ENCODE measurements at regions not wholly inside any gene's neighbourhood (a gene's known extent, or its start where the extent isn't known, plus 50 kb on each side); places are given as distances from the start of the nearest gene placed in this dataset.

DNA sequence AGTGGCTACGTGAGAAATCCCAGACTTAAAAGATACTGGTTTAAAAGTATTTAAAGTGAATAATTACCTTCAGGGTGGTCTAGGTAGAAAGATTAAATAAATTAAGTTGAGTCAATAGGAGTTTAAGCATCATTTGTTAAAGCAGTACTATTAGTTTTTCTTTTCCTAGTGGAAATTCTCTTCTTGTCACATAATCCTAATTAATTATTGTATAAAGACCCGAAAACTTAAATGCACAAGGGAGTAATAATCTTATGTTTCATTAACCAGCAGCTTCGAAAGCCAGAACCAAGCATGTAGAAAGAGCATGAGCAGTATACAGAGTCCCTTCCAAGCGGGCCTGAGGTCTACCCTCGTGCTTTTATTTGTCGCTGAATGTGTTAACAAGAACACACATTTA lies 90.2 kb upstream of the SKOR2 start:
- no peak overlapping the region for H2AFZ ChIP-seq (ENCODE audit: low read length)
- no peaks in the 10 kb centered on the region for H4K20me1 ChIP-seq (ENCODE audit: insufficient read depth, low read length)
- DNase-seq (ENCODE audit: low spot score): no peak
- no peak overlapping the region for H3K4me3 ChIP-seq (replicated peaks in 1 of 3; ENCODE audit: insufficient read depth in 1 of 3, low read depth in 2 of 3, low read length in 3 of 3)
- no peaks in the 10 kb centered on the region for H3K36me3 ChIP-seq (replicated peaks in 1 of 2; ENCODE audit: control insufficient read depth in 1 of 2, insufficient read depth in 2 of 2, low read length in 2 of 2)
- no peaks in the 10 kb centered on the region for H3K9me3 ChIP-seq (ENCODE audit: low read length)
- intact Hi-C loops (cut with micrococcal nuclease; ENCODE audit: unreplicated experiment): no loop called here
- H3K4me2 ChIP-seq (ENCODE audit: low read depth, low read length): no peak overlapping the region
- no peaks in the 10 kb centered on the region for H3K4me1 ChIP-seq (ENCODE audit: insufficient read depth, low read length)
- 8% methylated on average over 6 of the region's 6 CpGs for WGBS (ENCODE audit: low lambda C conversion rate)
- POLR2A ChIA-PET: no interaction called here
- no peak for ATAC-seq
- TF ChIP-seq IKZF1 (IDR thresholded peaks at IDR 0.05) (no peak), EEA1 (CRISPR knock-in tag; IDR thresholded peaks at IDR 0.05; ENCODE audit: borderline replicate concordance) (no peak), ZNF253 (CRISPR knock-in tag; IDR thresholded peaks at IDR 0.05; ENCODE audit: borderline replicate concordance) (no peak), ZNF550 (CRISPR knock-in tag; IDR thresholded peaks at IDR 0.05; ENCODE audit: borderline replicate concordance) (no peak), SNAPC4 (CRISPR knock-in tag; IDR thresholded peaks at IDR 0.05) (no peak), SRSF9 (IDR thresholded peaks at IDR 0.05; ENCODE audit: borderline replicate concordance, insufficient read depth, low read depth, low read length, poor library complexity, severe bottlenecking) (no peak), ZNF850 (CRISPR knock-in tag; conservative IDR thresholded peaks at IDR 0.05) (no peak), NCOA2 (CRISPR knock-in tag; IDR thresholded peaks at IDR 0.05) (no peak), ZNF138 (CRISPR knock-in tag; IDR thresholded peaks at IDR 0.05; ENCODE audit: low read depth) (no peak), MATR3 (CRISPR knock-in tag; IDR thresholded peaks at IDR 0.05) (no peak), TEAD2 (CRISPR knock-in tag; IDR thresholded peaks at IDR 0.05) (no peak), HNRNPH1 (optimal IDR thresholded peaks at IDR 0.05; ENCODE audit: low read depth, low read length) (no peak), BCL3 (CRISPR knock-in tag; IDR thresholded peaks at IDR 0.05) (no peak)
- TF ChIP-seq, protein P1, sequence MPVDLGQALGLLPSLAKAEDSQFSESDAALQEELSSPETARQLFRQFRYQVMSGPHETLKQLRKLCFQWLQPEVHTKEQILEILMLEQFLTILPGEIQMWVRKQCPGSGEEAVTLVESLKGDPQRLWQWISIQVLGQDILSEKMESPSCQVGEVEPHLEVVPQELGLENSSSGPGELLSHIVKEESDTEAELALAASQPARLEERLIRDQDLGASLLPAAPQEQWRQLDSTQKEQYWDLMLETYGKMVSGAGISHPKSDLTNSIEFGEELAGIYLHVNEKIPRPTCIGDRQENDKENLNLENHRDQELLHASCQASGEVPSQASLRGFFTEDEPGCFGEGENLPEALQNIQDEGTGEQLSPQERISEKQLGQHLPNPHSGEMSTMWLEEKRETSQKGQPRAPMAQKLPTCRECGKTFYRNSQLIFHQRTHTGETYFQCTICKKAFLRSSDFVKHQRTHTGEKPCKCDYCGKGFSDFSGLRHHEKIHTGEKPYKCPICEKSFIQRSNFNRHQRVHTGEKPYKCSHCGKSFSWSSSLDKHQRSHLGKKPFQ (CRISPR knock-in tag; IDR thresholded peaks at IDR 0.05; ENCODE audit: insufficient replicate concordance): no peak
- BruUV-seq (replicated peaks): no TSS peak
- no peaks in the 10 kb centered on the region for H3K27me3 ChIP-seq (ENCODE audit: control insufficient read depth in 1 of 2, insufficient read depth in 2 of 2, low read length in 2 of 2)
- H3K27ac ChIP-seq (ENCODE audit: extremely low read length, insufficient read depth, low read length): no peak overlapping the region
- no peak overlapping the region for H3K9ac ChIP-seq (ENCODE audit: insufficient read depth, low read depth, low read length)
- FAIRE-seq: no peak
- H3K79me2 ChIP-seq (ENCODE audit: insufficient read depth, low read length): no peaks in the 10 kb centered on the region
- in situ Hi-C loops (cut with HindIII; ENCODE audit: extremely low pct_ligation_motif_present, low pct_unique_long_range_greater_than_20kb): no loop called here
- CTCF ChIA-PET (ENCODE audit: low intra/inter-chr PET ratio, low total read pairs): no interaction called here
